SH-SY5Y (cell line): ENCODE measurements at regions not wholly inside any gene's neighbourhood (a gene's known extent, or its start where the extent isn't known, plus 50 kb on each side); places are given as distances from the start of the nearest gene placed in this dataset.

ENCODE experiments used
- GATA2 ChIP-seq: IDR thresholded peaks from 2 replicates; pipeline ENCODE4 v1.6.1; 2011; ENCODE audit warnings: mild to moderate bottlenecking, low read depth, low read length
- GATA3 ChIP-seq: IDR thresholded peaks from 2 replicates; pipeline ENCODE4 v1.6.1; 2011; ENCODE audit warnings: low read depth, mild to moderate bottlenecking, low read length, moderate library complexity

DNA sequence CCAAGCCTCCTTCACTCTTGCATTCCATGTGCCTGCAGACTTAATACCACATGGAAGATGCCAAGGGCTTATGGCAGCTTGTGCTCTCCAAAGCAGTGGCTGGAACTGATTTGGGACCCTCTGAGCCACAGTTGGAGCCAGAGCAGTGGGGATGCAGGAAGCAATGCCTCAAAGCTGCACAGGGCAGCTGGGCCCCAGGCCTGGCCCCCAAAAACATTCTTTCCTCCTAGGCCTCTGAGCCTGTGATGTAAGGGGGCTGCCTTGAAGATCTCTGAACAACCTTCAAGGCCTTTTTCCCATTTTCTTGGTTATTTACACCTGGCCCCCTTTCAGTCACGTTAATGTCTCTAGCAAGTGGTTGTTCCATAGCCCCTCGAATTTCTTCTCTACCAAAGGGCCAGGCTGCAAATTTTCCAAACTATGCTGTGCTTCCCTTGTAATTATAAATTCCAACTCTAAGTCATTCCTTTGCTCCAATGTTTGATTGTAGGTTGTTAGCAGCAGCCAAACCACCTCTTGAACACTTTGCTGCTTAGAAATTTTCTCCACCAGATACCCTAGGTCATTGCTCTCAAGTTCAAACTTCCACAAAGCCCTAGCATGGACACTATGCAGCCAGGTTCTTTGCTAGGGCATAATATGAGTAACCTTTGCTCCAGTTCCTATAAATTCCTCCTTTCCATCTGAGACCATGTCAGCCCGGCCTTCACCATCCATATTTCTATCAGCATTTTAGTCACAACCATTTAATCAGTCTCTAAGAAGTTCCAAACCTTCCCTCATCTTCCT, 245.0 kb upstream of the RBBP8 start:
- TF ChIP-seq GATA3 (no peak), GATA2 (no peak)

GRCh38 chr18:22688877-22689496, 244.1 kb upstream of the RBBP8 start:
- TF ChIP-seq GATA2 (no peak), GATA3 (no peak)

DNA sequence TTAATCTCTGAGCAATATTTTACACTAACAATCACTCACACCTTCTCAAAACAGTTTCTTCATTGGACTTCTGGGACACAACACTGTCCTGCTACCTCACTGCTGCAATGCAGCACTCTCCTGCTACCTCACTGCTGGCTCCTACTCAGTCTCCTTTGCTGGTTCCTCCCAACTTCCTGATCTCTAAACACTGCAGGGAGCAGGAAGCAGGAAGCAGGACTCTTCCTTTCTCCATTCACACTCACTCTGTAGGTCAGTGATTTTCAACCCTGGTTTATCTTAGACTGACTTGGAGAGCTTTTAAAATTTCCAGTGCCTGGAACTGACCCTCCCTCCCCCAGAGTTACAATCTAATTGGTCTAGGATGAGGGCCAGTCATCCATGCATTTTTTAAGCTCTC, 243.4 kb upstream of the RBBP8 start:
- TF ChIP-seq GATA3 (no peak), GATA2 (no peak)

- TF ChIP-seq GATA3 (no peak), GATA2 (no peak)
Observed at GRCh38 chr18:22690556-22690955, 242.6 kb upstream of the RBBP8 start.

DNA sequence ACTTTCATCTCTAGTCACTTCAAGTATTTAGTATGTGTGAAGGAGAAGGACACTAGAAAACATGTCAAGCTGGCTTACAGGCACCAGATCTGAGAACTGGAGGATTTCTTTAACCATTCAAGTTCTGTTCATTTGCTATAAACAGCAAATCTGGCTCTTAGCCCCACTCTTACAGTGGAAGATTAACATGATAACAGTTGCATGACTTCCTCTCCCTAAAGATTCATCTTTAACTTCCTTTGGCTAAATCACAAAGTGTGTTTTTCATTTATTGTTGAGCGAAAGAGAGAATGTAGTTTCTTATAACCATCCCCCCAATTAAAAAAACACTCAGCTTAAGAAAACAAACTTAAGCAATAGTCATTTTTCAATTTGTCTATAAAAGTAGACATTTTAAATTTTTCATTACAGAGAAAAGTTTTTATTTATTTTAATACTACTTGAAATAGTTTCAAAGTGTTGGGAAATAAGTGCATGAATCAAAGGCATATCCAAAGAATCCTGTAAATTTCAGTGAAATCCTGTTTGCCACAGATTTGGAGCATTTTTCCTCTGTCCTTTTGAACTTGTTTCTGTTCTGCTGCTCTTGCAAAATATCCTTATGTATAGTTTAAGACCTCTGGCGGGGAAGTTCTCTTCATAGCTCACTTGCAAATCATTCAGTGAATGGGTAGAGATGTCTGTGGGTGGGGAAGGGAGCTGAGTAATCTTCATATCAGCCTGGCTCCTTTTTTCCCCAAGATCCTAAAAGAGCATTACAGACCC, 241.0 kb upstream of the RBBP8 start:
- TF ChIP-seq GATA3 (no peak), GATA2 (no peak)

GRCh38 chr18:22694954-22695353, 238.2 kb upstream of the RBBP8 start:
- TF ChIP-seq GATA3 (no peak), GATA2 (no peak)

GRCh38 chr18:22695674-22696073, 237.5 kb upstream of the RBBP8 start:
- no peak for TF ChIP-seq GATA2
- TF ChIP-seq GATA3 = no peak

DNA sequence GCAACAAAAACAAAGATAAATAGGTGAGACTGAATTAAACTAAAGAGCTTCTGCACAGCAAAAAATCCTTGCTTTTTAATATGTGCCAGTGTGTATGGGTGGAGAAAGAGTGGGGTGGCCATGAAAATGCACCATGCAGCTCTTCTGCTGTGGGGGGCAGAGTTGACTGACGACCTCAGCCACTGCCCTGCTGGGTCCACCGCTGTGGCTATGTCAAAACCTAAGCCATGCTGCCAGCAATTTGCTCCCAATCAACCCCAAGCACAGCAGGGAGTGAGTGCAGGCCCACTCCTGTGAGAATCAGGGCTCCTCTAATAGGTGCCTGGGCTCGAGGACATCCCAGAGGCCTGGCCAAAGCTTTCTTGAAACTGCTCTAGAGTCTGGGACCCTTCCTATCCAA, 235.6 kb upstream of the RBBP8 start:
- TF ChIP-seq GATA2 (no peak), GATA3 (no peak)

GRCh38 chr18:22698711-22699110, 234.4 kb upstream of the RBBP8 start:
- no peak for TF ChIP-seq GATA2
- no peak for TF ChIP-seq GATA3

DNA sequence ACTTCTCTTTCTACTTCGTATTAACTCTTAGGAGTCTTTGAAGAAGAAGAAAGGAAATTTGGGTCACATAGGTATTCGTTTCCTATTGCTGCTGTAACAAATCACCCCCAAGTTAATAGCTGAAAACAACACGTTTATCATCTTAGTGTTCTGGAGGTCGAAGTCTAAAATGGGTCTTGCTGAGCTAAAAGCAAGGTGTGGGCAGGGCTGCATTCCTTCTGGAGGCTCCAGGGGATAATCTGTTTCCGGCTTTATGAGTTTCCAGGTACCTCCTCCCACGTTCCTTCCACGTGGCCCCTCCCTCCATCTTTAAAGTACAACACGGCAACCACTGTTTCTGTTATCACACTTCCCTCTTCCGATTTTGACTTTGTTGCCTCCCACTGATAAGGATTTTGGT, 233.5 kb upstream of the RBBP8 start:
- TF ChIP-seq GATA2 (no peak), GATA3 (no peak)

GRCh38 chr18:22700920-22701319, 232.2 kb upstream of the RBBP8 start:
- TF ChIP-seq GATA2 (no peak), GATA3 (no peak)

- TF ChIP-seq GATA3 = no peak
- TF ChIP-seq GATA2 = no peak
Observed at GRCh38 chr18:22701326-22701725, 231.8 kb upstream of the RBBP8 start.

GRCh38 chr18:22701795-22702194, 231.3 kb upstream of the RBBP8 start:
- TF ChIP-seq GATA2 (no peak), GATA3 (no peak)

- TF ChIP-seq GATA3 (no peak), GATA2 (no peak)
Observed at GRCh38 chr18:22702806-22703205, 230.3 kb upstream of the RBBP8 start.
